Coronary artery (tissue), 2 donors: ENCODE measurements at regions not wholly inside any gene's neighbourhood (a gene's known extent, or its start where the extent isn't known, plus 50 kb on each side); places are given as distances from the start of the nearest gene placed in this dataset.
"Not testable (repeated sequence)": the region's sequence is repeated elsewhere in the genome, so short reads cannot be mapped to it uniquely, and the experiment has no call there.

ENCODE experiments used
- DNase-seq: peaks from one replicate; pipeline ENCODE4 v3.0.0-alpha.2; 2017; ENCODE audit warnings: low spot score
- H3K27ac ChIP-seq, 2 donors: fragments of 200-600 bp; sonication (generic); one replicate each; pipeline ENCODE4 v1.5.1; 2016 to 2019
- H3K4me3 ChIP-seq: fragments of 200-600 bp; sonication (generic); 2 replicates; pipeline ENCODE4 v1.5.1; 2016; ENCODE audit warnings: mild to moderate bottlenecking, moderate library complexity
- CTCF ChIP-seq: fragments of 200-600 bp; sonication (generic); IDR thresholded peaks from one replicate; pipeline ENCODE4 v1.5.1; 2019; ENCODE audit warnings: antibody characterized with exemption

GRCh38 chr2:89756616-89757015 lies 1065.1 kb downstream of the RPIA start:
- not testable (repeated sequence) for H3K27ac ChIP-seq, H3K4me3 ChIP-seq
- DNase-seq = peak; percentile 55

- H3K27ac ChIP-seq, H3K4me3 ChIP-seq: not testable (repeated sequence)
- DNase-seq = peak; percentile 65
Measured at GRCh38 chr2:89758332-89759026, 1067.0 kb downstream of the RPIA start.

- not testable (repeated sequence) for H3K4me3 ChIP-seq, H3K27ac ChIP-seq, DNase-seq
Measured at GRCh38 chr2:89760762-89761161, 1069.3 kb downstream of the RPIA start.

- DNase-seq, H3K27ac ChIP-seq, H3K4me3 ChIP-seq: not testable (repeated sequence)
Measured at GRCh38 chr2:89761171-89761570, 1069.7 kb downstream of the RPIA start.

GRCh38 chr2:89761863-89762262 lies 1070.4 kb downstream of the RPIA start:
- DNase-seq, H3K27ac ChIP-seq, H3K4me3 ChIP-seq: not testable (repeated sequence)

- DNase-seq = peak; percentile 61
- not testable (repeated sequence) for H3K4me3 ChIP-seq, H3K27ac ChIP-seq
Measured at GRCh38 chr2:89762461-89763253, 1071.2 kb downstream of the RPIA start.

- H3K27ac ChIP-seq = no peak overlapping the region
- no peak for TF ChIP-seq CTCF
- peak; percentile 72 for DNase-seq
- no peak overlapping the region for H3K4me3 ChIP-seq
Measured at GRCh38 chr2:89763254-89763580, 1071.7 kb downstream of the RPIA start.

GRCh38 chr2:89763581-89764485 lies 1072.4 kb downstream of the RPIA start:
- peak; percentile 74 for DNase-seq
- TF ChIP-seq CTCF = no peak
- H3K27ac ChIP-seq = no peak overlapping the region
- no peak overlapping the region for H3K4me3 ChIP-seq

- H3K27ac ChIP-seq, H3K4me3 ChIP-seq: not testable (repeated sequence)
- DNase-seq = peak; percentile 68
Measured at GRCh38 chr2:89764571-89765360, 1073.3 kb downstream of the RPIA start.

- H3K27ac ChIP-seq, H3K4me3 ChIP-seq: not testable (repeated sequence)
- peak; percentile 69 for DNase-seq
Measured at GRCh38 chr2:89765361-89765718, 1073.9 kb downstream of the RPIA start.

- not testable (repeated sequence) for H3K27ac ChIP-seq, H3K4me3 ChIP-seq
- peak; percentile 74 for DNase-seq
Measured at GRCh38 chr2:89766141-89766990, 1074.9 kb downstream of the RPIA start.

GRCh38 chr2:89767058-89767457 lies 1075.6 kb downstream of the RPIA start:
- peak; percentile 70 for DNase-seq
- H3K4me3 ChIP-seq, H3K27ac ChIP-seq: not testable (repeated sequence)
